Natural killer cell (primary cell): ENCODE measurements at regions not wholly inside any gene's neighbourhood (a gene's known extent, or its start where the extent isn't known, plus 50 kb on each side); places are given as distances from the start of the nearest gene placed in this dataset.

Experiments used
- ATAC-seq, 3 donors: fragments of 150-1000 bp in 2 of 3; fragments of 200-7000 bp in 1 of 3; cut with Tn5 transposase; 1 replicate in 1 of 3; 2 replicates in 2 of 3; pipeline ENCODE4 v1.10.0; 2021; ENCODE audit warnings: mild to moderate bottlenecking in 2 of 3, moderate library complexity in 2 of 3
- DNase-seq, 2 donors: peaks; one replicate each; pipeline versions ENCODE4 v3.0.0 to v3.0.0-alpha.2; 2013 to 2021; ENCODE audit warnings: mixed read lengths in 1 of 2
- H3K27ac ChIP-seq: one replicate; pipeline ENCODE4 v1.5.1; 2013; ENCODE audit warnings: mild to moderate bottlenecking, low read length
- H3K27me3 ChIP-seq: one replicate; pipeline ENCODE4 v1.6.1; 2013; ENCODE audit warnings: low read length; ENCODE audit not compliant: control insufficient read depth, insufficient read depth
- H3K36me3 ChIP-seq: one replicate; pipeline ENCODE4 v1.6.1; 2013; ENCODE audit warnings: low read length; ENCODE audit not compliant: control insufficient read depth, insufficient read depth
- H3K4me1 ChIP-seq: one replicate; pipeline ENCODE4 v1.6.1; 2013; ENCODE audit warnings: low read length; ENCODE audit not compliant: control insufficient read depth, insufficient read depth
- H3K4me3 ChIP-seq: one replicate; pipeline ENCODE4 v1.5.1; 2013; ENCODE audit warnings: low read length
- H3K9me3 ChIP-seq: one replicate; pipeline ENCODE4 v1.6.1; 2013; ENCODE audit warnings: low read length; ENCODE audit not compliant: control insufficient read depth, insufficient read depth
- H3K27ac Mint-ChIP-seq, 2 donors: one replicate each; pipeline ENCODE4 v1.8.0; 2022; ENCODE audit warnings: mild to moderate bottlenecking in 2 of 2, mixed read lengths in 2 of 2, moderate library complexity in 1 of 2
- H3K27me3 Mint-ChIP-seq, 2 donors: one replicate each; pipeline ENCODE4 v1.8.0; 2022; ENCODE audit warnings: low read depth in 2 of 2, mixed read lengths in 2 of 2
- H3K36me3 Mint-ChIP-seq: one replicate; pipeline ENCODE4 v1.8.0; 2022; ENCODE audit warnings: mixed read lengths
- H3K4me1 Mint-ChIP-seq, 2 donors: one replicate each; pipeline ENCODE4 v1.8.0; 2022; ENCODE audit warnings: mixed read lengths in 2 of 2
- H3K4me3 Mint-ChIP-seq: one replicate; pipeline ENCODE4 v1.8.0; 2022; ENCODE audit warnings: mild to moderate bottlenecking, moderate library complexity, mixed read lengths
- H3K9me3 Mint-ChIP-seq, 2 donors: one replicate each; pipeline ENCODE4 v1.8.0; 2022; ENCODE audit warnings: mixed read lengths in 2 of 2
- WGBS: methylation state at CpG from one replicate; pipeline ENCODE4 v1.1.7; 2013; ENCODE audit warnings: missing lambda C conversion rate; ENCODE audit not compliant: insufficient coverage; 5-methylcytosine and 5-hydroxymethylcytosine counted together
- intact Hi-C: fragments of 100-400 bp; cut with micrococcal nuclease; formaldehyde crosslinking; loops from one replicate; pipeline ENCODE4 v1.14.2; 2022
- TF ChIP-seq, protein P1 (sequence below): fragments of 200-600 bp; IDR thresholded peaks from one replicate; pipeline ENCODE4 v1.8.0; 2022; ENCODE audit warnings: antibody characterized with exemption

- H3K4me1 ChIP-seq = no peaks in the 10 kb centered on the region
- H3K27me3 Mint-ChIP-seq = peaks cover 0 to 2% of the 10 kb centered on the region in 2 donors
- H3K27ac Mint-ChIP-seq = no peak overlapping the region
- TF ChIP-seq, protein P1, sequence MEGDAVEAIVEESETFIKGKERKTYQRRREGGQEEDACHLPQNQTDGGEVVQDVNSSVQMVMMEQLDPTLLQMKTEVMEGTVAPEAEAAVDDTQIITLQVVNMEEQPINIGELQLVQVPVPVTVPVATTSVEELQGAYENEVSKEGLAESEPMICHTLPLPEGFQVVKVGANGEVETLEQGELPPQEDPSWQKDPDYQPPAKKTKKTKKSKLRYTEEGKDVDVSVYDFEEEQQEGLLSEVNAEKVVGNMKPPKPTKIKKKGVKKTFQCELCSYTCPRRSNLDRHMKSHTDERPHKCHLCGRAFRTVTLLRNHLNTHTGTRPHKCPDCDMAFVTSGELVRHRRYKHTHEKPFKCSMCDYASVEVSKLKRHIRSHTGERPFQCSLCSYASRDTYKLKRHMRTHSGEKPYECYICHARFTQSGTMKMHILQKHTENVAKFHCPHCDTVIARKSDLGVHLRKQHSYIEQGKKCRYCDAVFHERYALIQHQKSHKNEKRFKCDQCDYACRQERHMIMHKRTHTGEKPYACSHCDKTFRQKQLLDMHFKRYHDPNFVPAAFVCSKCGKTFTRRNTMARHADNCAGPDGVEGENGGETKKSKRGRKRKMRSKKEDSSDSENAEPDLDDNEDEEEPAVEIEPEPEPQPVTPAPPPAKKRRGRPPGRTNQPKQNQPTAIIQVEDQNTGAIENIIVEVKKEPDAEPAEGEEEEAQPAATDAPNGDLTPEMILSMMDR = no peak
- H3K4me1 Mint-ChIP-seq = no peaks in the 10 kb centered on the region
- H3K9me3 Mint-ChIP-seq = peaks cover 4% of the 10 kb centered on the region in 2 donors
- H3K36me3 Mint-ChIP-seq = no peaks in the 10 kb centered on the region
- H3K9me3 ChIP-seq = no peaks in the 10 kb centered on the region
- H3K4me3 Mint-ChIP-seq = no peak overlapping the region
- DNase-seq (no peak), ATAC-seq (no peak)
- no peaks in the 10 kb centered on the region for H3K27me3 ChIP-seq
- intact Hi-C loops = no loop called here
- H3K27ac ChIP-seq = no peak overlapping the region
- WGBS = 94% methylated on average over 1 of the region's 1 CpG
- no peaks in the 10 kb centered on the region for H3K36me3 ChIP-seq
- H3K4me3 ChIP-seq = no peak overlapping the region
Observed at GRCh38 chr6:71527886-71528285, 239.3 kb downstream of the OGFRL1 start.

GRCh38 chr6:71529026-71529425, 240.4 kb downstream of the OGFRL1 start:
- Mint-ChIP-seq H3K36me3 (no peaks in the 10 kb centered on the region), H3K27me3 (peaks cover 0 to 2% of the 10 kb centered on the region in 2 donors), H3K4me1 (no peaks in the 10 kb centered on the region), H3K9me3 (peaks cover 0 to 4% of the 10 kb centered on the region in 2 donors), H3K27ac (no peak overlapping the region), H3K4me3 (no peak overlapping the region)
- intact Hi-C loops = no loop called here
- Histone ChIP-seq H3K27me3 (no peaks in the 10 kb centered on the region), H3K4me3 (no peak overlapping the region), H3K4me1 (no peaks in the 10 kb centered on the region), H3K36me3 (no peaks in the 10 kb centered on the region), H3K27ac (no peak overlapping the region), H3K9me3 (no peaks in the 10 kb centered on the region)
- ATAC-seq = no peak
- no CpG with 5 or more reads among the region's 2 CpGs for WGBS
- no peak for DNase-seq
- TF ChIP-seq, protein P1 = no peak

- intact Hi-C loops = no loop called here
Observed at GRCh38 chr6:71529769-71530168, 241.2 kb downstream of the OGFRL1 start.

GRCh38 chr6:71531006-71531405, 242.4 kb downstream of the OGFRL1 start:
- Mint-ChIP-seq H3K27ac (no peak overlapping the region), H3K9me3 (peaks cover 0 to 4% of the 10 kb centered on the region in 2 donors), H3K4me1 (no peaks in the 10 kb centered on the region), H3K27me3 (peaks cover 2 to 8% of the 10 kb centered on the region in 2 donors), H3K4me3 (no peak overlapping the region), H3K36me3 (no peaks in the 10 kb centered on the region)
- no peak overlapping the region for H3K27ac ChIP-seq
- H3K4me1 ChIP-seq = no peaks in the 10 kb centered on the region
- TF ChIP-seq, protein P1 = no peak
- no peak for DNase-seq
- H3K36me3 ChIP-seq = no peaks in the 10 kb centered on the region
- H3K27me3 ChIP-seq = no peaks in the 10 kb centered on the region
- no peak overlapping the region for H3K4me3 ChIP-seq
- intact Hi-C loops = no loop called here
- H3K9me3 ChIP-seq = no peaks in the 10 kb centered on the region
- no peak for ATAC-seq

More at GRCh38 chr6:71529769-71530168, 241.2 kb downstream of the OGFRL1 start:
- no peak overlapping the region for H3K4me3 Mint-ChIP-seq
- H3K27me3 ChIP-seq = no peaks in the 10 kb centered on the region
- no peaks in the 10 kb centered on the region for H3K36me3 Mint-ChIP-seq
- no peaks in the 10 kb centered on the region for H3K9me3 ChIP-seq
- H3K4me3 ChIP-seq = no peak overlapping the region
- H3K4me1 ChIP-seq = no peaks in the 10 kb centered on the region
- DNase-seq (no peak), ATAC-seq (no peak)
- H3K27ac Mint-ChIP-seq = no peak overlapping the region
- TF ChIP-seq, protein P1 = no peak
- H3K9me3 Mint-ChIP-seq = peaks cover 0 to 4% of the 10 kb centered on the region in 2 donors
- 95% methylated on average over 2 of the region's 2 CpGs for WGBS
- H3K27ac ChIP-seq = no peak overlapping the region
- no peaks in the 10 kb centered on the region for H3K4me1 Mint-ChIP-seq
- H3K36me3 ChIP-seq = no peaks in the 10 kb centered on the region
- peaks cover 0 to 3% of the 10 kb centered on the region in 2 donors for H3K27me3 Mint-ChIP-seq
